ENCODE measurements at regions not wholly inside any gene's neighbourhood (a gene's known extent, or its start where the extent isn't known, plus 50 kb on each side); places are given as distances from the start of the nearest gene placed in this dataset.

DNA sequence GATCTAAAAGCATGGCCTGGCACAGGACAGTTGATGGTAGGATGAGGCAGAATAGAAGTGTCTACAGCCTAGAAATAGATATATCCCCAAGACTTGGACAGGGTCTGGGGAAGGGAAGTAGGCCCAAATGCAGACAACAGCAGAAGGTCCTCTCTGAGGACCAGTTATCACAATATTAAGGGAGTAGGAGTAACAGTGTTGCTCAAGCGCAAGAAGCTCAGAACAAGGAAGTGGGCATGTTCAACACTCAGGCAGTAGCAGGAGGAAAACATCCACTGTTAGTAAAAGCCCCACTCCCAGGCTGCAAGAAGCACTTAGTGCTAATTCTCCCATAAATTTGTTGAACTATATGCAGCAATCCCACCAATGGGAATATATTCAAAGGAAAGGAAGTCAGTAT is 314.7 kb downstream of the METTL4 start:
- TF ChIP-seq GATA2 (IDR thresholded peaks at IDR 0.05; ENCODE audit: low read depth, low read length) (no peak), GATA3 (IDR thresholded peaks at IDR 0.05; ENCODE audit: low read depth, low read length) (no peak)
